ENCODE measurements at regions not wholly inside any gene's neighbourhood (a gene's known extent, or its start where the extent isn't known, plus 50 kb on each side); places are given as distances from the start of the nearest gene placed in this dataset.

- Histone ChIP-seq H3K9me3 (ENCODE audit: severe bottlenecking) (no peaks in the 10 kb centered on the region), H3K27me3 (ENCODE audit: insufficient read depth, low read depth, severe bottlenecking) (peaks cover 96% of the 10 kb centered on the region), H3K27ac (no peak overlapping the region), H3K36me3 (no peaks in the 10 kb centered on the region), H3K4me3 (ENCODE audit: low read depth, low read length) (no peak overlapping the region)
- no peak for DNase-seq
- no peak for TF ChIP-seq CTCF (IDR thresholded peaks at IDR 0.05; ENCODE audit: low read depth, low read length)
Observed at GRCh38 chr19:29299416-29300380, 86.7 kb upstream of the UQCRFS1 start.

- TF ChIP-seq CTCF (IDR thresholded peaks at IDR 0.05; ENCODE audit: low read depth, low read length) = no peak
- no peak for DNase-seq
- Histone ChIP-seq H3K27me3 (ENCODE audit: insufficient read depth, low read depth, severe bottlenecking) (peaks cover 91% of the 10 kb centered on the region), H3K9me3 (ENCODE audit: severe bottlenecking) (no peaks in the 10 kb centered on the region), H3K27ac (no peak overlapping the region), H3K4me3 (ENCODE audit: low read depth, low read length) (no peak overlapping the region), H3K36me3 (no peaks in the 10 kb centered on the region)
Observed at GRCh38 chr19:29302002-29302928, 89.3 kb upstream of the UQCRFS1 start.

GRCh38 chr19:29303069-29303718, 90.2 kb upstream of the UQCRFS1 start:
- no peak for DNase-seq
- Histone ChIP-seq H3K36me3 (no peaks in the 10 kb centered on the region), H3K27me3 (ENCODE audit: insufficient read depth, low read depth, severe bottlenecking) (peaks cover 93% of the 10 kb centered on the region), H3K4me3 (ENCODE audit: low read depth, low read length) (no peak overlapping the region), H3K27ac (no peak overlapping the region), H3K9me3 (ENCODE audit: severe bottlenecking) (no peaks in the 10 kb centered on the region)
- TF ChIP-seq CTCF (IDR thresholded peaks at IDR 0.05; ENCODE audit: low read depth, low read length) = no peak

- Histone ChIP-seq H3K9me3 (ENCODE audit: severe bottlenecking) (no peaks in the 10 kb centered on the region), H3K4me3 (ENCODE audit: low read depth, low read length) (no peak overlapping the region), H3K27ac (no peak overlapping the region), H3K27me3 (ENCODE audit: insufficient read depth, low read depth, severe bottlenecking) (peaks cover 94% of the 10 kb centered on the region), H3K36me3 (no peaks in the 10 kb centered on the region)
- no peak for DNase-seq
- no peak for TF ChIP-seq CTCF (IDR thresholded peaks at IDR 0.05; ENCODE audit: low read depth, low read length)
Observed at GRCh38 chr19:29303719-29304090, 90.8 kb upstream of the UQCRFS1 start.

- no peak for TF ChIP-seq CTCF (IDR thresholded peaks at IDR 0.05; ENCODE audit: low read depth, low read length)
- DNase-seq = no peak
- Histone ChIP-seq H3K9me3 (ENCODE audit: severe bottlenecking) (no peaks in the 10 kb centered on the region), H3K4me3 (ENCODE audit: low read depth, low read length) (no peak overlapping the region), H3K36me3 (no peaks in the 10 kb centered on the region), H3K27ac (no peak overlapping the region), H3K27me3 (ENCODE audit: insufficient read depth, low read depth, severe bottlenecking) (peaks cover 94% of the 10 kb centered on the region)
Observed at GRCh38 chr19:29305268-29305667, 92.3 kb upstream of the UQCRFS1 start.

Measured in WERI-Rb-1 (cell line).